ENCODE measurements at regions not wholly inside any gene's neighbourhood (a gene's known extent, or its start where the extent isn't known, plus 50 kb on each side); places are given as distances from the start of the nearest gene placed in this dataset.
"Not testable (repeated sequence)": the region's sequence is repeated elsewhere in the genome, so short reads cannot be mapped to it uniquely, and the experiment has no call there.

DNA sequence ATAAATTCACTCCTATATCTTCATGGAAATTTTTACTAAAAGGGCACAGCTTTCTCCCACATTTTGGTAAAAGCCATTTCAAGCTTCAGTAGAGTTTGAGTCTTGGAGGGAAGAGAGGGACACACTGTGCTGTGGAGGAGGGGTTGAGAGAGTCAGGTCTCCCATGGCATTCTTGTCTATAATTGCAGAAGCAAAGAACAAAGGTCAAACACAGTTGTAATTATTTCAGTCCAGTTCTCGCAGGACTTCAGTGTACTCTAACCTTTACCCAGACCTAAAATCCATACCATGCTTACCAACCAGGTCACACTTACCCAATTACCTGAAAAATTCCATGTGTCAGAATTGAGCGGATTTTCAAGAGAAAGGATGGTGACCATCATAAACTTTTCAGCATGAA, 298.4 kb downstream of the XPNPEP1 start:
- H3K4me3 ChIP-seq (ENCODE audit: control insufficient read depth, low read depth, low read length) = no peak overlapping the region
- TF ChIP-seq, protein P1, sequence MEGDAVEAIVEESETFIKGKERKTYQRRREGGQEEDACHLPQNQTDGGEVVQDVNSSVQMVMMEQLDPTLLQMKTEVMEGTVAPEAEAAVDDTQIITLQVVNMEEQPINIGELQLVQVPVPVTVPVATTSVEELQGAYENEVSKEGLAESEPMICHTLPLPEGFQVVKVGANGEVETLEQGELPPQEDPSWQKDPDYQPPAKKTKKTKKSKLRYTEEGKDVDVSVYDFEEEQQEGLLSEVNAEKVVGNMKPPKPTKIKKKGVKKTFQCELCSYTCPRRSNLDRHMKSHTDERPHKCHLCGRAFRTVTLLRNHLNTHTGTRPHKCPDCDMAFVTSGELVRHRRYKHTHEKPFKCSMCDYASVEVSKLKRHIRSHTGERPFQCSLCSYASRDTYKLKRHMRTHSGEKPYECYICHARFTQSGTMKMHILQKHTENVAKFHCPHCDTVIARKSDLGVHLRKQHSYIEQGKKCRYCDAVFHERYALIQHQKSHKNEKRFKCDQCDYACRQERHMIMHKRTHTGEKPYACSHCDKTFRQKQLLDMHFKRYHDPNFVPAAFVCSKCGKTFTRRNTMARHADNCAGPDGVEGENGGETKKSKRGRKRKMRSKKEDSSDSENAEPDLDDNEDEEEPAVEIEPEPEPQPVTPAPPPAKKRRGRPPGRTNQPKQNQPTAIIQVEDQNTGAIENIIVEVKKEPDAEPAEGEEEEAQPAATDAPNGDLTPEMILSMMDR (conservative IDR thresholded peaks at IDR 0.05; ENCODE audit: control insufficient read depth, insufficient read depth, low read depth, low read length) = no peak
- DNase-seq (ENCODE audit: low read depth) = no peak

DNA sequence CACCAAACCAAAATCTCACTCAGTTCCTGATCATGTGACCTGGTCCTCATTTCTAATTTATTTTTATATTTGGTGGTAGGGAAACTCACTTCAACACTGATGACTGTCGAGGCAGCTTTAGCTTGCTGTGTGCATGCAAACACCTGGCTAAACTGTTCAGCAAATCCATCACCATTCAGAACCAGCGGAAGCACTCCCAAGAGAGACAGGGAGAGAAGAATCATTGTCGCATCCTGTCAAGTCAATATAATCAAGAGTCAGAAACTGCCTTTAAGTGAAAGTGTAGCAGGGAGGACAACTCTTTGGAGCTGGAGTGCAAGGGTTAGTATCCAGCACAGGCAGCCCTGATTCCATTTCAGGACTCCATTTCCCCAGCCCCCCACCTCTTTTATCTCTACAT, 300.7 kb downstream of the XPNPEP1 start:
- TF ChIP-seq, protein P1 (conservative IDR thresholded peaks at IDR 0.05; ENCODE audit: control insufficient read depth, insufficient read depth, low read depth, low read length) = no peak
- no peak for DNase-seq (ENCODE audit: low read depth)
- no peak overlapping the region for H3K4me3 ChIP-seq (ENCODE audit: control insufficient read depth, low read depth, low read length)

DNA sequence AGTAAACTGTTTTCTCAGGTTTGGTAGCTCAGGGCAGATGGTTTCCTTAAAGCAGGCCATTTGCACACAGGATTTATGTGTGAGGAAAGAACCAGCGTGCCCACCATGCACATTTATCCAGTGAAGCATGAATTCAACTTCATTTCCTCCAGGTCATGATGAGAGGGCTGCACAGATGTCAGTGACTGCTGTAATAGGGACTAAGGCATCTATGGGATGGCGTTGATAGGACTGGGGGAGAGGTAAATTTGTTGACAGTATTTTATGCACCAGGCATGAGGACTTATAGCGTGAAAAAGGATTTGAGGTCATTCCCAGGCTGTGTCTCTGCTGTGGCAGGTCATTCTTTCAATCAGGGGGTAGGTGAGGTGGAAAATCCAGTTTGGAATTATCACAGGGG, 302.9 kb downstream of the XPNPEP1 start:
- H3K4me3 ChIP-seq (ENCODE audit: control insufficient read depth, low read depth, low read length) = no peak overlapping the region
- TF ChIP-seq, protein P1 (conservative IDR thresholded peaks at IDR 0.05; ENCODE audit: control insufficient read depth, insufficient read depth, low read depth, low read length) = no peak
- DNase-seq (ENCODE audit: low read depth) = no peak

DNA sequence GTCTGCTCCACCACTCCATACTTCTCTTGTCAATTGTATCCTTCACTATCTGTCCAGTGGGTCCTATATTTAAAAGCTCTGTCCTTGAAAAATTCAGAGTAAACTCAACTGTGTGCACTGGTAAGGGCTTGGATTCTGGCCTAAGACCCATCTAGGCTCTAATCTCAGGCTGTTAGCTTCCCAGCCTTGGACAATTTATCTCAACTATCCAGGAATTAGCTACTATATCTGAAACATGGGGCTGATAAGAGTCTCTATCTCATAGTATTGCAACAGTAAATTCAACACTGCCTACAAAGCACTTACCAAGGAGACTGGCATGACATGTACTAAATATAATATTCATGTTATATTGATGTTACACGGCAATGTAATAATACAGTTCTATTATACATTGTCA, 303.4 kb downstream of the XPNPEP1 start:
- H3K4me3 ChIP-seq (ENCODE audit: control insufficient read depth, low read depth, low read length) = no peak overlapping the region
- TF ChIP-seq, protein P1 (conservative IDR thresholded peaks at IDR 0.05; ENCODE audit: control insufficient read depth, insufficient read depth, low read depth, low read length) = no peak
- no peak for DNase-seq (ENCODE audit: low read depth)

DNA sequence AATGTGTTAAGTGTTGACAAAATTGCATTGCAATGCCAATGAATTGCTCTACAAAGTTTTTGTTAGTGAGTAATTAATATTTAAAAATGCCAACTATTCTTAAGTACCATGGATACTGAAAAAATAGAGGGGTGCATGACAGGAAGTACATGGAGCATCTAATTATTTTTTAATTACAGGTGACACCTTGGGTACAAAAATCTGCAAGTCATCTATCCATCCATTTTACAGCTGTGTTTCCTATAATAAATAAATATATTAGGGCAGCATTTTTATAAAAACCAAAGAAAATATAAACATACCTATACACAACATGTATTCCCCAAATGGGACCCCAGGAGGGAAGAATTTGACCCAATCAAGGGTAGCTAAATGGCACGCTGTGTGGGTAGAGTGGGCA, 304.6 kb downstream of the XPNPEP1 start:
- DNase-seq (ENCODE audit: low read depth) = no peak
- TF ChIP-seq, protein P1 (conservative IDR thresholded peaks at IDR 0.05; ENCODE audit: control insufficient read depth, insufficient read depth, low read depth, low read length) = no peak
- H3K4me3 ChIP-seq (ENCODE audit: control insufficient read depth, low read depth, low read length) = no peak overlapping the region

DNA sequence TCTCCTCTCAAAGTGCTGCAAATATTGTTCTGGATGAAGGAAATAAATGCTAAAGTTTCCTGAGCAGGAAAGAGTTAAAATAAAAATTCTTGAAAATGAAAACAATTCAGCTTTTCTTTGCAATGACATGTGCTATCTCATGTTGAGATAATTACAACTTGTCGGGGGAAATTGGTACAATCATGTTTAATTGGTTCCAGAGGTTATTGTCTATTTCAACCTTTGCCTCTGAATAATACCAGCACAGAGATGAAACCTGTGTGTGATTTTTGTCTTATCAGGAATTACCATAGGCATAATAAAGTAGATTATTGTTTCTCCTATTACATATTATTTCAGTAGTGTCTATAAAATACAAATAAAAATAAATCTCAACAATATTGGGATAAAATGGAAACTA, 305.0 kb downstream of the XPNPEP1 start:
- H3K4me3 ChIP-seq (ENCODE audit: control insufficient read depth, low read depth, low read length) = no peak overlapping the region
- TF ChIP-seq, protein P1 (conservative IDR thresholded peaks at IDR 0.05; ENCODE audit: control insufficient read depth, insufficient read depth, low read depth, low read length) = no peak
- no peak for DNase-seq (ENCODE audit: low read depth)

DNA sequence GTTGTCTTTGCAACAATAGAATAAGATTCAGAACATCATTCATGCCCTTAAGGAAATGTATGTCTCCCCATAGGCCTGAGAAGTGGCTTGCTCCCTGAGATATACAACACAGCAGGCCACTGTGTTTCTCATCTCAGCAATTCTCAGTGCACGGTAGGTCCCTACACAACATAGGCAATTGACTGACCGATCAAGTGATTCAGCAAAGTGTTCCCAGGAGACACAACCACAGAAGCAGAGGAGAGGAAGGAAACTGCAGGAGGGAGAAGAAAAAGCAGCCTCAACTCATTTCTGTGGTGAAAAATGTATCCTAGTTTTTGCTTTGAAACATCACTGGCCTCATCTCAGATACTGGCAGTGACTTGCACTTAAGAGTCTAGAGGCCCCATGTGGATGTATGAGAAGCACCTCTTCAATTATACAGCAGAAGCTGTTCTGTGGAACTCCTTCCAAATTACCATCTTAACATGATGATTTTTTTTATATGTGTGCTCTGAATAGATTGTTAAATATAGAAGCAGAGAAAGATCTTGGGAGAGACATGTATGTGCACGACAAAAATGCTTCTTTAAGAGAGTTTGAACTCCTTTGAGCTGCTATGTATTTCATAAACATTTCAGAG, 306.8 kb downstream of the XPNPEP1 start:
- no peak overlapping the region for H3K4me3 ChIP-seq (ENCODE audit: control insufficient read depth, low read depth, low read length)
- TF ChIP-seq, protein P1 (conservative IDR thresholded peaks at IDR 0.05; ENCODE audit: control insufficient read depth, insufficient read depth, low read depth, low read length) = no peak
- DNase-seq (ENCODE audit: low read depth) = no peak

DNA sequence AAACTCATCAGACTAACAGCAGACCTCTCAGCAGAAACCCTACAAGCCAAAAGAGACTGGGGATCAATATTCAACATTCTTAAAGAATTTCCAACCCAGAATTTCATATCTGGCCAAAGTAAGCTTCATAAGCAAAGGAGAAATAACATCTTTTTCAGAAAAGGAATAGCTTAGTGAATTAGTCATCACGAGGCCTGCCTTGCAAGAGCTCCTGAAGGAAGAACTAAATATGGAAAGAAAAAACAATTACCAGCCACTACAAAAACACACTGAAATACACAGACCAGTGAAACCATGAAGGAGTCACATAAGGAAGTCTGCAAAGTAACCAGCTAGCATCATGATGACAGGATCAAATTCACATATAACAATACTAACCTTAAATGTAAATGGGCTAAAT, 328.0 kb downstream of the XPNPEP1 start:
- H3K4me3 ChIP-seq (ENCODE audit: control insufficient read depth, low read depth, low read length); DNase-seq (ENCODE audit: low read depth): not testable (repeated sequence)

Data from fibroblast of mammary gland (primary cell).